GM23338 (cell line): ENCODE measurements at regions not wholly inside any gene's neighbourhood (a gene's known extent, or its start where the extent isn't known, plus 50 kb on each side); places are given as distances from the start of the nearest gene placed in this dataset.

ENCODE experiments used
- ATAC-seq: fragments of 200-7000 bp; cut with Tn5 transposase; 3 replicates; pipeline ENCODE4 v1.9.1; 2020
- DNase-seq: peaks from one replicate; pipeline ENCODE4 v3.0.0-alpha.2; 2015; ENCODE audit warnings: low spot score
- H2AFZ ChIP-seq: fragments of 200-600 bp; sonication (generic); 2 replicates; pipeline ENCODE4 v1.8.0; 2016; ENCODE audit warnings: antibody characterized with exemption, mild to moderate bottlenecking, moderate library complexity
- H3F3A ChIP-seq: fragments of 200-600 bp; sonication (generic); replicated peaks from 2 replicates; pipeline ENCODE4 v1.8.0; 2017; ENCODE audit warnings: antibody characterized with exemption, mixed run types, low read depth
- H3K27ac ChIP-seq: fragments of 200-600 bp; sonication (generic); 2 replicates; pipeline ENCODE4 v1.6.1; 2016; ENCODE audit warnings: low read depth
- H3K27me3 ChIP-seq: fragments of 200-600 bp; sonication (generic); 2 replicates; pipeline ENCODE4 v1.8.0; 2016; ENCODE audit warnings: mild to moderate bottlenecking, mixed run types, moderate library complexity; ENCODE audit not compliant: insufficient read depth
- H3K36me3 ChIP-seq: fragments of 200-600 bp; sonication (generic); 2 replicates; pipeline ENCODE4 v1.8.0; 2016; ENCODE audit warnings: mild to moderate bottlenecking; ENCODE audit not compliant: insufficient read depth
- H3K4me1 ChIP-seq: fragments of 200-600 bp; sonication (generic); 2 replicates; pipeline ENCODE4 v1.8.0; 2016; ENCODE audit warnings: mild to moderate bottlenecking, moderate library complexity; ENCODE audit not compliant: insufficient read depth
- H3K4me2 ChIP-seq: fragments of 200-600 bp; sonication (generic); 2 replicates; pipeline ENCODE4 v1.7.1; 2017; ENCODE audit warnings: mixed run types
- H3K4me3 ChIP-seq: fragments of 200-600 bp; sonication (generic); 2 replicates; pipeline ENCODE4 v1.6.1; 2016; ENCODE audit warnings: mixed run types
- H3K79me2 ChIP-seq: fragments of 200-600 bp; sonication (generic); replicated peaks from 2 replicates; pipeline ENCODE4 v1.8.0; 2017; ENCODE audit warnings: mild to moderate bottlenecking; ENCODE audit not compliant: insufficient read depth
- H3K9me2 ChIP-seq: fragments of 200-600 bp; sonication (generic); 2 replicates; pipeline ENCODE4 v1.8.0; 2017; ENCODE audit not compliant: insufficient read depth
- H4K20me1 ChIP-seq: fragments of 200-600 bp; sonication (generic); replicated peaks from 2 replicates; pipeline ENCODE4 v1.8.0; 2017; ENCODE audit warnings: mild to moderate bottlenecking; ENCODE audit not compliant: insufficient read depth
- H3K27ac Mint-ChIP-seq: 2 replicates; pipeline ENCODE4 v1.8.0; 2020; ENCODE audit warnings: inconsistent platforms, mild to moderate bottlenecking, moderate library complexity, mixed read lengths
- H3K27me3 Mint-ChIP-seq: 3 replicates; pipeline ENCODE4 v1.8.0; 2022; ENCODE audit warnings: low read depth, mild to moderate bottlenecking, moderate library complexity, mixed read lengths, inconsistent platforms; ENCODE audit not compliant: insufficient read depth, poor library complexity
- H3K36me3 Mint-ChIP-seq: 3 replicates; pipeline ENCODE4 v1.8.0; 2021; ENCODE audit warnings: low read depth, mild to moderate bottlenecking, inconsistent platforms, moderate library complexity, mixed read lengths
- H3K4me1 Mint-ChIP-seq: 3 replicates; pipeline ENCODE4 v1.8.0; 2020; ENCODE audit warnings: mild to moderate bottlenecking, inconsistent platforms, mixed read lengths
- H3K4me3 Mint-ChIP-seq: 3 replicates; pipeline ENCODE4 v1.8.0; 2021; ENCODE audit warnings: moderate library complexity, mild to moderate bottlenecking, inconsistent platforms, mixed read lengths
- H3K9me3 Mint-ChIP-seq: 3 replicates; pipeline ENCODE4 v1.8.0; 2020; ENCODE audit warnings: moderate library complexity, mild to moderate bottlenecking, inconsistent platforms, mixed read lengths
- CREB1 ChIP-seq: fragments of 250-450 bp; sonication (Bioruptor Pico); IDR thresholded peaks from 2 replicates; pipeline ENCODE4 v1.5.0; 2020; ENCODE audit warnings: low read depth, mild to moderate bottlenecking, moderate library complexity
- CTCF ChIP-seq, 2 experiments: fragments of 200-600 bp in 1 of 2; sonication (generic) in 1 of 2; conservative IDR thresholded peaks; 2 replicates each; pipeline versions ENCODE4 v1.5.1 to v1.6.1; 2016 to 2017; ENCODE audit warnings: antibody characterized with exemption in 2 of 2, low read depth in 2 of 2, mild to moderate bottlenecking in 2 of 2, moderate library complexity in 1 of 2
- ETS1 ChIP-seq: IDR thresholded peaks from 2 replicates; pipeline ENCODE4 v1.6.1; 2016; ENCODE audit warnings: antibody characterized with exemption
- EZH2 ChIP-seq: fragments of 200-600 bp; sonication (generic); IDR thresholded peaks from one replicate; pipeline ENCODE4 v1.8.0; 2017; ENCODE audit warnings: antibody characterized with exemption, mild to moderate bottlenecking, low read depth; ENCODE audit not compliant: unreplicated experiment
- EZH2phosphoT487 ChIP-seq: fragments of 200-600 bp; sonication (generic); IDR thresholded peaks from one replicate; pipeline ENCODE4 v1.8.1; 2018; ENCODE audit warnings: antibody characterized with exemption; ENCODE audit not compliant: unreplicated experiment
- ZNF114 ChIP-seq: fragments of 250-450 bp; sonication (Bioruptor Pico); IDR thresholded peaks from 2 replicates; pipeline ENCODE4 v1.5.0; 2020; ENCODE audit warnings: mild to moderate bottlenecking, moderate library complexity
- ZNF331 ChIP-seq: fragments of 250-450 bp; sonication (Bioruptor Pico); IDR thresholded peaks from 2 replicates; pipeline ENCODE4 v1.5.0; 2020; ENCODE audit warnings: low read depth, mild to moderate bottlenecking, moderate library complexity
- TF ChIP-seq, protein P1 (sequence below): IDR thresholded peaks from one replicate; pipeline ENCODE4 v1.6.1; 2018; ENCODE audit warnings: antibody characterized with exemption; ENCODE audit not compliant: unreplicated experiment
- TF ChIP-seq, protein P2 (sequence below): fragments of 250-450 bp; sonication (Bioruptor Pico); IDR thresholded peaks from 2 replicates; pipeline ENCODE4 v1.5.0; 2020; ENCODE audit warnings: mild to moderate bottlenecking, moderate library complexity

DNA sequence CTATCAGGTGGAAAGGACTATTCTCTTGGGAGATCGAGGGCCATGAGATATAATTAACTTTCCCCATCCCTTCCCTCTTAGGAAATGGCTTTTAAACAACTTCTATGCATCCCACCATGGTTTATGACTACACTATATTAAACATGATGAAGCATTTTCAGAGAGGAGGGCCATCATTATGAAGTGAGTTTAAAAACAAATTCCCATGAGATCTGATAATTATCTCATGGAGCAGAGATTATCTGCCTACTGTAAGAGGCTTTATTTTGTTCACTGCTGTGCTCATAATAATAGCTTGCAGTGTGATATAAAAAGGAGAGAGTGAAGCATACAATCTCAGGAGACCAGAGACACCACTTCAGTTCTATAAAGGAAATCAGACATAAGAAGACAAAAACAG, 330.5 kb upstream of the ZFP42 start:
- no peak overlapping the region for H3K4me2 ChIP-seq
- Mint-ChIP-seq H3K9me3 (peaks cover 2% of the 10 kb centered on the region; the same call in 2 of the 3 replicates), H3K27me3 (no peaks in the 10 kb centered on the region), H3K4me3 (no peak overlapping the region), H3K27ac (no peak overlapping the region), H3K4me1 (no peaks in the 10 kb centered on the region), H3K36me3 (no peaks in the 10 kb centered on the region)
- no peaks in the 10 kb centered on the region for H3K27me3 ChIP-seq
- no peaks in the 10 kb centered on the region for H3F3A ChIP-seq
- no peaks in the 10 kb centered on the region for H3K36me3 ChIP-seq
- no peaks in the 10 kb centered on the region; the same call in 1 of the 2 replicates for H3K9me2 ChIP-seq
- H2AFZ ChIP-seq, result no peak overlapping the region
- no peak overlapping the region for H3K27ac ChIP-seq
- no peak overlapping the region for H3K4me3 ChIP-seq
- no peak for TF ChIP-seq EZH2phosphoT487
- no peak for TF ChIP-seq CREB1 (CRISPR knock-in tag)
- TF ChIP-seq EZH2, result no peak
- TF ChIP-seq, protein P1, sequence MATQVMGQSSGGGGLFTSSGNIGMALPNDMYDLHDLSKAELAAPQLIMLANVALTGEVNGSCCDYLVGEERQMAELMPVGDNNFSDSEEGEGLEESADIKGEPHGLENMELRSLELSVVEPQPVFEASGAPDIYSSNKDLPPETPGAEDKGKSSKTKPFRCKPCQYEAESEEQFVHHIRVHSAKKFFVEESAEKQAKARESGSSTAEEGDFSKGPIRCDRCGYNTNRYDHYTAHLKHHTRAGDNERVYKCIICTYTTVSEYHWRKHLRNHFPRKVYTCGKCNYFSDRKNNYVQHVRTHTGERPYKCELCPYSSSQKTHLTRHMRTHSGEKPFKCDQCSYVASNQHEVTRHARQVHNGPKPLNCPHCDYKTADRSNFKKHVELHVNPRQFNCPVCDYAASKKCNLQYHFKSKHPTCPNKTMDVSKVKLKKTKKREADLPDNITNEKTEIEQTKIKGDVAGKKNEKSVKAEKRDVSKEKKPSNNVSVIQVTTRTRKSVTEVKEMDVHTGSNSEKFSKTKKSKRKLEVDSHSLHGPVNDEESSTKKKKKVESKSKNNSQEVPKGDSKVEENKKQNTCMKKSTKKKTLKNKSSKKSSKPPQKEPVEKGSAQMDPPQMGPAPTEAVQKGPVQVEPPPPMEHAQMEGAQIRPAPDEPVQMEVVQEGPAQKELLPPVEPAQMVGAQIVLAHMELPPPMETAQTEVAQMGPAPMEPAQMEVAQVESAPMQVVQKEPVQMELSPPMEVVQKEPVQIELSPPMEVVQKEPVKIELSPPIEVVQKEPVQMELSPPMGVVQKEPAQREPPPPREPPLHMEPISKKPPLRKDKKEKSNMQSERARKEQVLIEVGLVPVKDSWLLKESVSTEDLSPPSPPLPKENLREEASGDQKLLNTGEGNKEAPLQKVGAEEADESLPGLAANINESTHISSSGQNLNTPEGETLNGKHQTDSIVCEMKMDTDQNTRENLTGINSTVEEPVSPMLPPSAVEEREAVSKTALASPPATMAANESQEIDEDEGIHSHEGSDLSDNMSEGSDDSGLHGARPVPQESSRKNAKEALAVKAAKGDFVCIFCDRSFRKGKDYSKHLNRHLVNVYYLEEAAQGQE, result no peak
- TF ChIP-seq CTCF (conservative IDR thresholded peaks at IDR 0.05; ENCODE audit: low read depth in 2 of 2), result no peak
- TF ChIP-seq, protein P2, sequence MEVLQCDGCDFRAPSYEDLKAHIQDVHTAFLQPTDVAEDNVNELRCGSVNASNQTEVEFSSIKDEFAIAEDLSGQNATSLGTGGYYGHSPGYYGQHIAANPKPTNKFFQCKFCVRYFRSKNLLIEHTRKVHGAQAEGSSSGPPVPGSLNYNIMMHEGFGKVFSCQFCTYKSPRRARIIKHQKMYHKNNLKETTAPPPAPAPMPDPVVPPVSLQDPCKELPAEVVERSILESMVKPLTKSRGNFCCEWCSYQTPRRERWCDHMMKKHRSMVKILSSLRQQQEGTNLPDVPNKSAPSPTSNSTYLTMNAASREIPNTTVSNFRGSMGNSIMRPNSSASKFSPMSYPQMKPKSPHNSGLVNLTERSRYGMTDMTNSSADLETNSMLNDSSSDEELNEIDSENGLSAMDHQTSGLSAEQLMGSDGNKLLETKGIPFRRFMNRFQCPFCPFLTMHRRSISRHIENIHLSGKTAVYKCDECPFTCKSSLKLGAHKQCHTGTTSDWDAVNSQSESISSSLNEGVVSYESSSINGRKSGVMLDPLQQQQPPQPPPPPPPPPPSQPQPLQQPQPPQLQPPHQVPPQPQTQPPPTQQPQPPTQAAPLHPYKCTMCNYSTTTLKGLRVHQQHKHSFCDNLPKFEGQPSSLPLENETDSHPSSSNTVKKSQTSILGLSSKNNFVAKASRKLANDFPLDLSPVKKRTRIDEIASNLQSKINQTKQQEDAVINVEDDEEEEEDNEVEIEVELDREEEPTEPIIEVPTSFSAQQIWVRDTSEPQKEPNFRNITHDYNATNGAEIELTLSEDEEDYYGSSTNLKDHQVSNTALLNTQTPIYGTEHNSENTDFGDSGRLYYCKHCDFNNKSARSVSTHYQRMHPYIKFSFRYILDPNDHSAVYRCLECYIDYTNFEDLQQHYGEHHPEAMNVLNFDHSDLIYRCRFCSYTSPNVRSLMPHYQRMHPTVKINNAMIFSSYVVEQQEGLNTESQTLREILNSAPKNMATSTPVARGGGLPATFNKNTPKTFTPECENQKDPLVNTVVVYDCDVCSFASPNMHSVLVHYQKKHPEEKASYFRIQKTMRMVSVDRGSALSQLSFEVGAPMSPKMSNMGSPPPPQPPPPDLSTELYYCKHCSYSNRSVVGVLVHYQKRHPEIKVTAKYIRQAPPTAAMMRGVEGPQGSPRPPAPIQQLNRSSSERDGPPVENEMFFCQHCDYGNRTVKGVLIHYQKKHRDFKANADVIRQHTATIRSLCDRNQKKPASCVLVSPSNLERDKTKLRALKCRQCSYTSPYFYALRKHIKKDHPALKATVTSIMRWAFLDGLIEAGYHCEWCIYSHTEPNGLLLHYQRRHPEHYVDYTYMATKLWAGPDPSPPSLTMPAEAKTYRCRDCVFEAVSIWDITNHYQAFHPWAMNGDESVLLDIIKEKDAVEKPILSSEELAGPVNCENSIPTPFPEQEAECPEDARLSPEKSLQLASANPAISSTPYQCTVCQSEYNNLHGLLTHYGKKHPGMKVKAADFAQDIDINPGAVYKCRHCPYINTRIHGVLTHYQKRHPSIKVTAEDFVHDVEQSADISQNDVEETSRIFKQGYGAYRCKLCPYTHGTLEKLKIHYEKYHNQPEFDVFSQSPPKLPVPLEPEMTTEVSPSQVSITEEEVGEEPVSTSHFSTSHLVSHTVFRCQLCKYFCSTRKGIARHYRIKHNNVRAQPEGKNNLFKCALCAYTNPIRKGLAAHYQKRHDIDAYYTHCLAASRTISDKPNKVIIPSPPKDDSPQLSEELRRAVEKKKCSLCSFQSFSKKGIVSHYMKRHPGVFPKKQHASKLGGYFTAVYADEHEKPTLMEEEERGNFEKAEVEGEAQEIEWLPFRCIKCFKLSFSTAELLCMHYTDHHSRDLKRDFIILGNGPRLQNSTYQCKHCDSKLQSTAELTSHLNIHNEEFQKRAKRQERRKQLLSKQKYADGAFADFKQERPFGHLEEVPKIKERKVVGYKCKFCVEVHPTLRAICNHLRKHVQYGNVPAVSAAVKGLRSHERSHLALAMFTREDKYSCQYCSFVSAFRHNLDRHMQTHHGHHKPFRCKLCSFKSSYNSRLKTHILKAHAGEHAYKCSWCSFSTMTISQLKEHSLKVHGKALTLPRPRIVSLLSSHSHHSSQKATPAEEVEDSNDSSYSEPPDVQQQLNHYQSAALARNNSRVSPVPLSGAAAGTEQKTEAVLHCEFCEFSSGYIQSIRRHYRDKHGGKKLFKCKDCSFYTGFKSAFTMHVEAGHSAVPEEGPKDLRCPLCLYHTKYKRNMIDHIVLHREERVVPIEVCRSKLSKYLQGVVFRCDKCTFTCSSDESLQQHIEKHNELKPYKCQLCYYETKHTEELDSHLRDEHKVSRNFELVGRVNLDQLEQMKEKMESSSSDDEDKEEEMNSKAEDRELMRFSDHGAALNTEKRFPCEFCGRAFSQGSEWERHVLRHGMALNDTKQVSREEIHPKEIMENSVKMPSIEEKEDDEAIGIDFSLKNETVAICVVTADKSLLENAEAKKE (CRISPR knock-in tag), result no peak
- no peak for TF ChIP-seq ZNF114 (CRISPR knock-in tag)
- no peak for TF ChIP-seq ETS1
- no peak for TF ChIP-seq ZNF331
- H3K79me2 ChIP-seq, result no peaks in the 10 kb centered on the region
- DNase-seq, result no peak
- no peak for ATAC-seq
- no peaks in the 10 kb centered on the region for H3K4me1 ChIP-seq
- H4K20me1 ChIP-seq, result no peaks in the 10 kb centered on the region
